Germinal center (tissue), 1 donor: ENCODE measurements at regions not wholly inside any gene's neighbourhood (a gene's known extent, or its start where the extent isn't known, plus 50 kb on each side); places are given as distances from the start of the nearest gene placed in this dataset.

Source experiments
- DNase-seq: peaks from one replicate; pipeline ENCODE4 v3.0.0; 2012; ENCODE audit warnings: mixed read lengths, low spot score

DNA sequence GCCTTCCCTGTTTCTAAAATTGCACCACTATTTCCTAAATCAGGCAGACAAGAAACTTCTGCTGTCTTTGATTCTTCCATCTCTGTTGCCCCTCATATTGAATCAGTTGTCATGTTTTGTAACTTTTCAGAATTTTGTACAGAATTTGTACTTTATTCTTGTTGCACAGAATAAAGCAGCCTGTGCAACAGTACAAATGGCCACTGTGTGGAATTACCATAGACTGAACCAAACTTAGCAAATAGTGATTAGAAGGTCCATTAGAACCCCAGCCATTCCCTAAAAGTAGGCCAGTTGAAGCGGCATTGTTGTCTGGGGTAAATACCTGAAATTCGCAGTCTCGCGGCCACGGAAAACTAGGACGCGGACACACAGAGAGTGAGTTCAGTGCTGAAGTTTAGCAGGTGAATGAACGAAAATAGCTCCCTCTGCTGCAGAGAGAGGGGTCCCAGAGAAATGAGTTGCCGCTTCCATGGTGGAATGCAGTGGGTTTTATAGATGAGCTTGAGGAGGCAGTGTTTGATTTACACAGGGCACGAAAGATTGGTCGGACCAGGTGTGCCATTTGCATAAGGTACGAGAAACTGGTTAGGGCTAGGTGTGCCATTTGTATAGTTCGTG is 71.8 kb downstream of the C4orf33 start:
- no peak for DNase-seq

DNA sequence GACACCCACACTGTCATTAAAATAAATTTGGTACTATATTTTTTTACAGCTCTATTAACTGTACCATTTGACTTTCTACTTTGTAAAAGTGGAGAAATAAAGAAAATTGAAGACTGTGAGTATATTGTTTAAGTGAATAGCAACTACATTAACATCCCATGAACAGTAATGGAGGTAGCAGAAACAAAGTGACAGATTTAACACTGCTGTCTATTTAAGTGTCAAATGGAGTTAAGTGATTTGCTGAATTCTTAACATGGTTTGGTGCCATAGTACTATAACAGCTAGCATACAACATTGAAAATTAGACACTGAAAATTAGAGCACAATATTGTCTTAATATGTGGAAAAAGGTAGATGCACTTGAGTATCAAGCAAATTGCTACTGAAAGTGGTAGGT is 76.2 kb downstream of the C4orf33 start:
- no peak for DNase-seq

DNA sequence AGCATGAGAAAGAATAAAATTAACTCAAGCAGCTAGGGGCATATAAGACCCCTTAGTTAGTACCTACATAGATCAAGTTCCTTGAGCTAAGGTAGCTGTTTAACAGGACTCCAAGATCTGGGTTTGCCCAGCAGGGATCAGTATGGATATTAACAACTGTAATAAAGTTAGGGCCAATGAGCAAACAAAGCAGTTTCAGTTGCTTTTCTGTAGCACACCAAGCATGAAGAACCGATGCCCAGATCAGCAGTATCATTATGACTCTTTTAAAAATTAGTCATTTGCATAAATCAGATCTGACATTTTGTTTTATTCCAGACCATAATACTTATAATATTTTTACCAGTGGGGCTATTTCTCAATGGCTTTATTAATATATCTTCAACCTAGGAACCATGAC is 80.9 kb downstream of the C4orf33 start:
- DNase-seq: no peak

DNA sequence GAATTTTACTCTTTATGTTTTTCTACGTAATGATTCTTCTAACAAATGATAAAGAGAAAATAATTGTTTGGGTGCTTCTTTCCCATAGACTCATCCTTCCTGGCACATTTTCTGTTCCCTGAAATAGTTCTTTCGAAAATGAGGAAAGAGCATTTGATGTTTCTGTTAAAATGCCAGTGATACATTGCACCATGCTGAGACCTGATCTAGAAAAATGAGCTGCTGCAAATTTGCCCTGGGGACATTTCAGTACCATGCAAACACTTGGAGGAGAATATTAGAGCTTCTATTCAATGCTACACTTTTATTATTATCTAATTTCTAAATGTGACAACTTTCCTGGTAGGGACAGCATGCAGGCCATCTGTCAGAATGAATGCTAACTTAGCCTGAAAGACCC is 83.3 kb downstream of the C4orf33 start:
- DNase-seq: no peak

DNA sequence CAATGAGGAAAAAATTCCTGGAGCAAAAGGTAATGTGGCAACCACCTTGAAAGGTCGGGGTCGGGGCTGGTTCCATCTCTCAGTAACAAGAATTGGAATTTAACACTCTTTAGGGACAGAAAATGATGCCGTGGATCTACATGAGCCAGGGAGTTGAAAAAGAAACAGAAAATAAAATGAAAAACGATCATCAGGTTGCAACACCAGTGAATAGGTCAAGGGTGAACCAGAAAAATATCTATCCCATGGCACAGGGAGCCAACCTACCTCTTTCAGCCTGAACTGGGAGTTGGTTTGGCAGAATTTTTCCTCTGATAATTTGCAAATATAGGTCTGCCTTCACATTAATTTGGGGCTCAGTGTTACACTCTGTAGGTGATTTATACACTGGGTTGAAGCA is 93.7 kb downstream of the C4orf33 start:
- DNase-seq: no peak

DNA sequence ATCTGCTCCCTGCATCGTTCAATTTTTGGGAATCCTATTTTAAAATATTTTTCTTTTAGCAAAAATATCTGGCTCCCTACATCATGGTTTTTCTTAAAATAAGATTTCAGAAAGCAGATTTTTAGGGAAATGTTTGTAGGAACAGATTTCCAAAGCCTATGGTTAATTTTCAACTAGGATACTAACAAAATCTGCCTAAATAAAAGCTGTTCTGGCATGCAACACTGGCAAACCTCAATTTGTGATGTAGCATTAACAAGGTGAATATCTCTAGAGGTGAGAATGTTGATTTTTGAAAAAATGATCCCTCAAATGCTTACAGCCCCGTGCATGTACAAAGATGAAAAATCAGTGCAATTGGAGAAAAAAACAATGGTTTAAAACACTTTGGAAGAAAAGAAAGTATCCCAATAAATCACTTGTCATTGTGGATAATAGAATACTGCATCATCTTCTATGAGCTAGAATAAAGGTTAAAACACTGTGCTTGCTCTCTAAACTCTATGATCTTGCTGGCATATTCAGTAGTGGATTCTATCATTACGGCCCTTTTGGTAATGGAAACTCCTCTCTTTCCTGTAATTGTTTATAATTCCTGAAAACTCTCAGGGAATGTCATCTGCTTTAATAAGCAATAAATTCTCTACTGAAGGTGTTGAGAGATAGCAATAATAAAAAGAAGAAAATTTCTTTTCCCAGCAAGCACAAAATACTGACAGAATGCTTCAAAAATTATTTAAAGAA is 97.6 kb downstream of the C4orf33 start:
- DNase-seq: no peak

DNA sequence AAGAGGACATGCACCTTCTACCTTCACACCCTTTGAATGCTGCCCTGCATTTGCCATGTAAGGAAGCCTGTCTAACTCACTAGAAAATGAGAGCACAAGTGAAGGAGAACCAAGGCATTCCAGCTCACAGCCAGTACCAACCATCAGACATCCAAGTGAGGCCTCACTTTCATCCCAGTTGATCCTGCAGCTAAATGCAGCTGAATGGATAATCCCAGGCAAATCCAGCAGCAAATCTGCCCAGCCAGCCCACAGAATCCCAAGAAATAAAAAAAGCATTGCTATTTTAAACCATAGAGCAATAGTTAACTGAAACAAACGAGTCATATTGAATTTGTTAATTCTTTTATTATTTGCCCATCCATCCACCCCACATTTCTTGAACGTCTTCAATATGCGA is 112.5 kb downstream of the C4orf33 start:
- DNase-seq: no peak

DNA sequence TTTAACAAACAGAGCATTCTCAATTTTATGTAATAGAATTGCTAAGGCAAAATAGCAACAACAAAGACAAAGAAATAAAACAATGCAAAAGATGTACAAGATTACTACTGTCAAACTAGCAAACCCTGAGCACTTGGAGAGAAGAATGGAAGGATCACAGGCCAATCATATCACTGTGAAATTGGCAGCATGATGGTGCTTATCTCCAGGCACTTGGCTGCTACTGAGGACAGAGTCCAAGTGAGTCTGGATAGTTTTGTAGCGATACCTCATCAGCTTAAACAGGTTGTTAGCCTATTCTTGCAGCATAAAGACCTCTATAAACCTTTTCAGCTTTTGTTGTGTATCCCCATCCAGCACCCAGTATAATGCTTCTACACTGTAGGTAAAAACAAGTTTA is 117.7 kb downstream of the C4orf33 start:
- no peak for DNase-seq

DNA sequence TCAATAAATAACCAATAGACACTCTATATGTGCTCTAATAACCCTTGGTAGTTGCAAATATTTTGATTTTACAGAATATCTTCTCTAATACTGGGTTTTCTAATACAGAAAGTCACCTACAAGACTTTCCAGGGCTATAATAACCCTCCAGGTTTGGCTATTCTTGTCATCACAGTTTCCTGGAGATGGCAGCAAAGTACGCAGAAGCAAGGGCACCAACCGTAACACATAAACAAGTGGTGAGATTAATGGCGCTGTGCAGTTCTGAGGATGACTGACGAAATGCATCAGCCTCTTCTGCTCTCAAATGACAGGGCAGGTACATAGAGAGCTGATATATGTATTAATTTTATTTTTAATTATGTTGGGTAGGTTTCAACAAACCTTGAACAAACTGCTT is 122.4 kb downstream of the C4orf33 start:
- no peak for DNase-seq

DNA sequence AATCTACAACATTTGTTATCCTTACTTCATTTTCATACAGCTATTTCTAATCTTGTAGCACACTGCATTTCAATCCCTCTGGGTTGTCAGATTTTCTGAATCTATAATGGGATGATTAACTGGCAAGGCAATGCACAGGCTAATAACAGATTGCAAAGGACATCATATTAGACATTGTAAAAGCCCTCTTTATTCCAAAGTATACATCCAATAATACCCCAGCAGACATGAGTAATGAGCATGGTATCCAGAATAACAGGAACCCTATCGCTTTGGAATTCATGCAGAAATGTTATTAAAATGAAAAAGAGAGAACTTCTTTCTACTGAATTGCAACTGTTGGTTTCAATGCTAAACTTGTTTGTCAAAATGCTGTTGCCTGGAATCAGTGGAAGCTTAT is 122.9 kb downstream of the C4orf33 start:
- DNase-seq: no peak

DNA sequence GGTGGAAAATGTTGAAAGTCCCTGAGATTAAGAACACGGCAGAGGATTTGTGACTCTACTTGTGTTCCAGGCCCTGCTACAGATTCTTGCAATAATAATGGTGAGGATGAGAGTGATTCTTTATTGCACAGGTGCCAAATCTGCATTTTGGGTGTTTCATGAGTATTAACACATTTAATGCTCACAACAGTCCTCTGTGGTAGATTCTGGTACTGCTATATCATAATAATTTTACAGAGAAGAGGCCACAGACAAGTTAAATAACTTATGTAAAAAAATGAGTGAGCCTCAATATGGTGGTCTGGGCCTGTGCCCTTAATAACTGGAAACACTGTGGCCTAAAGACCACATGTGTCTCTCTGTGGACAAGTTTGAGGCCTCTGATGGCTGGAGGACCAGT is 124.3 kb downstream of the C4orf33 start:
- DNase-seq: no peak

DNA sequence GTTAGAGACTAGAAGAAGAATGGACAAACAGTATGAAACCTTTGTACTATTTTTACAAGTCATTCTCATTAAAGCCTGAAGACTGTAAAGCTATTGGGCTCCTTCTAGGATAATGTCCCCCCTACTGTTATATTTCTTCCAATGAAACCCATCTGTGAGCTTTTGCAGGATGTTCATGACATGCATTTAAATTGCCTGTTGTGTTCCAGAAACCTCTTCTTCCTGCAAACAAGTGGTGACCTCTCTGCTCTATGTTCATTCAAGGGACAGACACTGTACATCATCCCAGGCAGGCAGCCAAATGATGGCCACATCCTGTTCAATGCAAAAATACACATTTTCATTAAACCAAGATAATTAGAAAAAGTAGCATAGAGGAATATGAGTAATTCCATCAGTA is 128.0 kb downstream of the C4orf33 start:
- DNase-seq: no peak

DNA sequence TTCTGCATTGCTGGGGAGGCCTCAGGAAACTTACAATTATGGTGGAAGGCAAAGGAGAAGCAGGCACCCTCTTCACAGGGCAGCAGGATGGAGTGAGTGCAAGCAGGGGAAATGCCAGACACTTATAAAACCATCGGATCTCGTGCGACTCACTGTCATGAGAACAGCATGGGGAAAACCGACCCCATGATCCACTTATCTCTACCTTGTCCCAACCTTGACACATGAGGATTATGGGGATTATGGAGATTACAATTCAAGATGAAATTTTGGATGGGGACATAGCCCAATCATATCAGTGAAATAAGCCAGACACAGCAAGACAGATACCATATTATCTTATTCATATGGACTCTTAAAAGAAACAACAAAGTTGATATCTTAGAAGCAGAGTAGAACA is 134.9 kb downstream of the C4orf33 start:
- DNase-seq: no peak

DNA sequence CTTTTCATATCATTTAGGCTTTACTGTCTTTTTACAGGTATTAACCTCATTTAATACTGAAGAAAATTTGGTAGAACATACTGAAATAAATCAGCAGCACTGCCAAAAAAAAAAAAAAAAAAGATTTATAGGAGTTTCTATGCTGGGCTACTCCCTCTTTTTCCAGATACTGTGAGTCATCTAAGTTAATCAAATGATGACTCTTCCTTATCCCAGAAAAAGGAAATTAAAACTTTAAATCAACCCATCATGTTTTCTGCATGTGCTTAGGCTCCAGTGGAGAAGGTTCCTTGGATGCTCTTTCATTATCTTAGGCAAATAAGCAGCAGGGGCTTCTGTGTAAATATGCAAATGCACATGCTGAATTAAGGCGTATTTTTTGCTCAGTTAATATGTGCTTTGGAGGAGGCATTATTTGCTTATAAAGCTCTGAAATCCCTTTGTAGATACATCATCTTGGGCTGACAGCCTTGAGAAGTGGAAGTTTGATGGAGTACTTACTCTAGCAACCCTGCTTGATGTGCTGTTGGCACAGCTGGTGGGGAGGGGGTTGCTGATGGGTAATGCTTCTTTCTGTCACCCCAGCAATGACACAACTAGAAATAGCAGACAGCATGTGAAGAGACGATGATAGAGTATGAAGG is 136.1 kb downstream of the C4orf33 start:
- no peak for DNase-seq

DNA sequence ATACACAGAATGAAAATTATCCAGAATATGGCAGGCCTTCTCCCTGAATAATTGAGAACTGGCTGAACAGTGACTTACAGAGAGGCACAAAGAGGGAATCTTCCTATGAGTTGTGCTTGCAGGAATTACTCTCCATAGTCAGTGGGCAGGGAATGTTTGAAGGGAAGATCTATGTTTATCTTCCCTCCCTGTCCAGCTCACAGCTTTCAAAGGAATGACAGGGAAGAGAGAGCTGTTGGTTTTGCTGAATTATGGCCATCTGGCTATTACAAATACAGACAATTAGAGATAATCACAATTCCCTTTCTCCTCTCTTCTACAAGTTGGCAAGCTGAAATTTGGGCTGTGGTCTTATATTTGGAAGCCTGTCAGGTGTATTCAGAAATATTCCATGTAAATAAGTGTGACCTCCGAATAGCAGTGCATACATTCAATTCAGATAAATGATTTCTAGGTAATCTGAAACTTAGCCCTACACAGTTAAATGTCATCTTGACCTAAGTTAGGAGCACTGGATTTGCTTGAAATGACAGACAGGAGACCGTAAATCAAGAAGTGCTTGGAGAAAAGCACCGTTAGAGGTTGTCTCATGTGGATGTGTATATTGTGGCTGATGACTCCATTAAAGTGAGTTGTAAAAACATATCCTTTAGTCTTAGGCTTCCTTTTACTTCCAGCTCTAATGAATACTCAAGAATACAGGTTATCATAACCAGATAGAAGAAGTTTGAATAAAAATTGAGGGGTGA is 136.8 kb downstream of the C4orf33 start:
- DNase-seq: no peak

DNA sequence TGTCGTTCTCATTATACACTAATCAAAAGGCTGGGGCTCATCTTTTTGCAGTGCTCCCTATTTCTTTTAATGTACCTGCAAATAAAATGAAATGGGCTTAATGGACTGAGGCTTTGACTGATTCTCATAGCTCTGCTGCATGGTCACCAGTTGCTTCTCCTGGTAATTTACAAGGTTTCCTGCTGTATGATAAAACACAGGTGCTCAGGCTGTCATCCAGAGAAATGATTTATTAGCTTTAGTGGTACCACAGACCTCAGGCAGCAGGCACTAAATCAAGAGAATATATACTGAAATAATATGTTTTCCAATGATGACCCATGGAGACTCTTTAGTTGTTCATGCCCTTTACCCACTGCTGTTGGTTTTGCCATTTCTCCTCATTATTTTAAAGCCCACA is 137.7 kb downstream of the C4orf33 start:
- DNase-seq: no peak

DNA sequence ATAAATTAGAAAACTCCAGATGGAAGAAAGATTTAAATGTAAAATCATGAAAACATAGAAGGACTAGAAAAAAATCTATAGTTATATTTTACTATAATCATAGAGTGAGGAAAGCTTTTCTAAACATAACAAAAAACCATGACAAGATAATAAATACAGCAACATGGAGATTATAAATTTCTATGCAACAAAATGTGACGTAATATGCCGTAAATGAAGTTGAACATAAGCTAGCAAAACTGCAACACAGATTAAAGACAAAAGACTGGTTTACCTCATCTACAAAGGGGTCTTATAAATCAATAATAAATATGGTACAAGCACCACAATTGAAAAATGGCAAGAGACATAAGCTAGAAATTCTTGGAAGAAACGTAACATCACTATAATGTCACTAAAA is 140.4 kb downstream of the C4orf33 start:
- DNase-seq: no peak

DNA sequence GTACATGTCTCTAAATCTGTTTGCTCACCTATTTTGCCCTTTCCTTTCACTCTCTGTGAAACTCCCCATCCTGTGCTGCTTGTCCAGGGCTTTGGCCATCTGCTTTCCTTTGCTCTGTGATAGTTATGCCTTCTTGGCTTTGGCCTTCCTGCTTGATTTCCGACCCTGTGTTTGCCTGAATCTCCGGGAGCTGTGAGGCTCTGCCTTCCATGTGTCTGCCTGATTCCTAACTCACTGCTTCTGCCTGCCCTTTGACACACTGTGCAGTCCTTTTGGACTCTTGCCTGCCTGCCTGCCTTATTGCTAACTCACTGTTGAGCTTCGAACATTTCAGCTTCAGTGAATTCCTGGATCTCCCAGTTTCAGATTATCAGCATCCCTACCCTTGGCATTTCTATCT is 143.1 kb downstream of the C4orf33 start:
- no peak for DNase-seq

DNA sequence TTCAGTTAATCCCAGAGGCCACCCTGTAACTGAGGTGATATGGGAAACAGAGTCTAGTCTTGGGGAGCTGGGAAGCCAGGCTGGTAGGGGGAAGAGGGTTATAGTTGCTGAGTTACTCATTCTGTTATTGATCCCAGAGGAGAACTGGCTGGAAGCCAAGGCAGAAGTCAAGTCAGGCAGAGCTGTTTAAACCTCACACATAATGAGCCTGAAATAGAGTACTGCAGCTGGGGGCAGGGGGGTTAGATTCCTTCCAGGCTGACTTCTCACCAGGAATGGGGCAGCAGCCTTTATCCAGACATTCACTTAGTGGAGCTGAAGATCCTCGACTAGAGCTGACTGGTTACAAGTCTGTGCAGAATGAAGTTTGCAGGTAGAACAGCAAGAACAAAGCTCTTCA is 144.9 kb downstream of the C4orf33 start:
- DNase-seq: no peak

DNA sequence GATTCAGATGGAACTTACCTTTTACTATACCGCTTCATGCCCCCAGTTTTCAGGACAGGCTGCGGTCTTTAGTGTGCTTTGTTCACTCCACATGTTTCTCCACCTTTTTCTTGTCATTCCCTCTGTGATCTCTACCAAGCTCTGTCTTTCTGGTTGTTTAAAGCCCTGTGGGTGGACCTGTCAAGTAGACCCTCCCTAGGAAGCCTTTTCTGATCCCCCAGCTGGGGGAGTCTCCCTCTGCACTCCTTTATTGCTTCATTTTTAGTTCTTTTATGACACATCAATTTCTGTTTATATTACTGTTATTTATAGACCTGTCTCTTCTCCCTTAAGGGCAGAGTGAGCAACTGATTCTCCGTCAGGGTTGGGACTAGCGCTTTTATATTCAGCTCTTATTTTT is 150.2 kb downstream of the C4orf33 start:
- no peak for DNase-seq

DNA sequence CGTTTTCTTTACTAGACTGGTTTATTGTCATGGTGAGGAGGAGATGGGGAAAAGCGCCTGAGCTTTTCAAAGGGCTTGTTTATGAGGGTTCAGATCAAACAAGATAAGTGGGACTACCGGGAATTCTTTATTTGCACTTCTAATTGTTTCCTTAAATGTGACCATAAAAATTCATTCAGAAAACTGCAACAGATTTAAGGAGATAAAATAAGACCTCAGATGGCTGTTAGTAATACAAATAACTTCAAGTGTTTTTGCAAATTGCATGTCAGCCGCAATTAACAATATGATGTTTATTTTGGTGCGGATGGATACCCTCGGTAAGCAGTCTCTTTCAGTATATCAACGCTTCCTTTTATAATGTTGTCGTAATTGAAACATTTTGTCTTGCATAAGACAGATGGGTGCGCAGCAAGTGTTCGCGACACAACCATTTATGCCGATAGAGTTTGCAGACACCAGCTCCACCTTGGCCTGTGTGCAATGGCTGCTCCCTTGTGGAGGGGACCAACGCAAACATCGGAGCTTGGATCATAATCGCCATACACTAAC is 151.0 kb downstream of the C4orf33 start:
- no peak for DNase-seq

DNA sequence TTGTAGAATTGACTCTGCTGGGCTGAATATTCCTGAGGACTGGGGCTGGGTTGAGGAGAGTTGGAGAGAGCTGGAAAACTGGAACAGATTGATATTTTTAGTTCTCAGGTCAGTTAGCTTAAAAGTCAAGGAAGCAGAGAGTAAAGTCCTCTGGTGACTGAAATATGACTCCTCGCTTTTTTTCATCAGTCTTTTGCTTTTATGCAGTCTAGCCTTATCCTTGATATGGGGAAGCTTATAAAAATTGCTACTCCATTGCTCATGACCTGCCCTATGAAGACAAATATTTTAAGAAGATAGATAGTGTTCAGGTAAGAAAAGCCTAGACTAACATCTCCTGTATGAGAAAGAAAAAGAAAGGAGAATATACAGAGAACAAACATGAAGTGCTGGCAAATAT is 152.7 kb downstream of the C4orf33 start:
- DNase-seq: no peak

DNA sequence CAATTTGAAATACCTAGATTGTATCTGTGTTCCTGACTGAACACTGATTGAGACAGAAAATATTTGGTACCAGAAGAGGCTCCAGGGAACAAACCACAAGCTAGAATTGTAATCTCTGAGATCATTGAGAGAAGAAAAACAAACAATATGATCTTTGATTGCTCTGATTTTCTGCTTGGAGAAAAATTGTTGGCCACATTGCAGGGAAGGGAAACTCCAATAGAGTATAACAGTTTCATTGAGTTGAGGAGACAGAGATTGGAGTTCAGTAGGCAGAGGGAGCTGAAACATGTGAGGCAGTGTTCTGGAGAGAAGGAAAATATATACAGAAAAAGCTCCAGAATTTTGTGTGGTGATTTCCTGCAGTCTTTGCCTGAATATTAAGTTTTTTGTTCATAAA is 158.2 kb downstream of the C4orf33 start:
- DNase-seq: no peak
